SK-N-SH treated with all-trans-retinoic acid at 6 μM for 48 hours (cell line): ENCODE measurements at regions not wholly inside any gene's neighbourhood (a gene's known extent, or its start where the extent isn't known, plus 50 kb on each side); places are given as distances from the start of the nearest gene placed in this dataset.

ENCODE experiments used
- ATAC-seq: fragments of 200-7000 bp; cut with Tn5 transposase; 3 replicates; pipeline ENCODE4 v1.9.1; 2020; ENCODE audit warnings: mild to moderate bottlenecking, moderate library complexity
- ARNTL ChIP-seq: fragments of 450-650 bp; formaldehyde crosslinking; IDR thresholded peaks from 2 replicates; pipeline ENCODE4 v1.5.0; 2020; ENCODE audit warnings: low read depth, mild to moderate bottlenecking, moderate library complexity, borderline replicate concordance
- BACH2 ChIP-seq: fragments of 250-450 bp; sonication (Bioruptor Pico); IDR thresholded peaks from 2 replicates; pipeline ENCODE4 v1.9.0; 2021; ENCODE audit warnings: mild to moderate bottlenecking, borderline replicate concordance
- CREB5 ChIP-seq: fragments of 250-450 bp; sonication (Bioruptor Pico); IDR thresholded peaks from 2 replicates; pipeline ENCODE4 v1.5.1; 2020; ENCODE audit warnings: low read depth, mild to moderate bottlenecking, moderate library complexity
- CSDC2 ChIP-seq: fragments of 250-450 bp; sonication (Bioruptor Pico); IDR thresholded peaks from 2 replicates; pipeline ENCODE4 v1.5.0; 2020; ENCODE audit warnings: mild to moderate bottlenecking, moderate library complexity
- CSRNP3 ChIP-seq: fragments of 250-450 bp; sonication (Bioruptor Pico); IDR thresholded peaks from 2 replicates; pipeline ENCODE4 v1.5.1; 2021; ENCODE audit warnings: mild to moderate bottlenecking, moderate library complexity
- ESRRG ChIP-seq: fragments of 250-450 bp; sonication (Bioruptor Pico); IDR thresholded peaks from 2 replicates; pipeline ENCODE4 v1.6.1; 2021; ENCODE audit warnings: mild to moderate bottlenecking
- GLIS3 ChIP-seq: fragments of 250-450 bp; sonication (Bioruptor Pico); IDR thresholded peaks from 2 replicates; pipeline ENCODE4 v1.5.0; 2020; ENCODE audit warnings: mild to moderate bottlenecking, moderate library complexity
- ISL1 ChIP-seq: fragments of 250-450 bp; sonication (Bioruptor Pico); IDR thresholded peaks from 2 replicates; pipeline ENCODE4 v2.1.2; 2022; ENCODE audit warnings: mild to moderate bottlenecking, moderate library complexity
- OSR1 ChIP-seq: fragments of 250-450 bp; sonication (Bioruptor Pico); IDR thresholded peaks from 2 replicates; pipeline ENCODE4 v1.8.0; 2022; ENCODE audit warnings: moderate library complexity, mild to moderate bottlenecking, inconsistent platforms
- POU6F1 ChIP-seq: fragments of 250-450 bp; sonication (Bioruptor Pico); IDR thresholded peaks from 2 replicates; pipeline ENCODE4 v1.8.0; 2021; ENCODE audit warnings: low read depth, mild to moderate bottlenecking, moderate library complexity, borderline replicate concordance
- PPARA ChIP-seq: fragments of 250-450 bp; sonication (Bioruptor Pico); IDR thresholded peaks from 2 replicates; pipeline ENCODE4 v1.5.0; 2020; ENCODE audit warnings: mild to moderate bottlenecking, borderline replicate concordance
- RARB ChIP-seq: fragments of 250-450 bp; sonication (Bioruptor Pico); IDR thresholded peaks from 2 replicates; pipeline ENCODE4 v1.8.0; 2021; ENCODE audit warnings: mild to moderate bottlenecking, moderate library complexity
- SNAI2 ChIP-seq: fragments of 250-450 bp; sonication (Bioruptor Pico); IDR thresholded peaks from 2 replicates; pipeline ENCODE4 v1.5.0; 2020; ENCODE audit warnings: mild to moderate bottlenecking, moderate library complexity
- TCF4 ChIP-seq: fragments of 250-450 bp; sonication (Bioruptor Pico); IDR thresholded peaks from 2 replicates; pipeline ENCODE4 v1.8.0; 2021; ENCODE audit warnings: mild to moderate bottlenecking, moderate library complexity, borderline replicate concordance
- TOX ChIP-seq: fragments of 250-450 bp; sonication (Bioruptor Pico); IDR thresholded peaks from 2 replicates; pipeline ENCODE4 v1.8.0; 2021; ENCODE audit warnings: mild to moderate bottlenecking, moderate library complexity, borderline replicate concordance
- TSHZ2 ChIP-seq: fragments of 250-450 bp; sonication (Bioruptor Pico); IDR thresholded peaks from 2 replicates; pipeline ENCODE4 v1.5.0; 2020; ENCODE audit warnings: mild to moderate bottlenecking, moderate library complexity
- ZC3H10 ChIP-seq: fragments of 250-450 bp; sonication (Bioruptor Pico); IDR thresholded peaks from 2 replicates; pipeline ENCODE4 v1.5.1; 2021; ENCODE audit warnings: mild to moderate bottlenecking, moderate library complexity
- ZFP3 ChIP-seq: fragments of 250-450 bp; sonication (Bioruptor Pico); IDR thresholded peaks from 2 replicates; pipeline ENCODE4 v1.5.0; 2020; ENCODE audit warnings: mild to moderate bottlenecking, moderate library complexity
- ZFP30 ChIP-seq: fragments of 450-650 bp; formaldehyde crosslinking; IDR thresholded peaks from 2 replicates; pipeline ENCODE4 v1.5.0; 2022; ENCODE audit warnings: mild to moderate bottlenecking, moderate library complexity
- ZNF565 ChIP-seq: fragments of 450-650 bp; formaldehyde crosslinking; conservative IDR thresholded peaks from 2 replicates; pipeline ENCODE4 v1.5.0; 2020; ENCODE audit warnings: low read depth, mild to moderate bottlenecking, moderate library complexity
- ZNF70 ChIP-seq: fragments of 450-650 bp; formaldehyde crosslinking; IDR thresholded peaks from 2 replicates; pipeline ENCODE4 v1.5.0; 2020; ENCODE audit warnings: mild to moderate bottlenecking, moderate library complexity
- ZNF8 ChIP-seq: fragments of 450-650 bp; formaldehyde crosslinking; IDR thresholded peaks from 2 replicates; pipeline ENCODE4 v1.5.0; 2020; ENCODE audit warnings: mild to moderate bottlenecking, moderate library complexity

- TF ChIP-seq TCF4 (CRISPR knock-in tag) (no peak), ARNTL (no peak), ESRRG (CRISPR knock-in tag) (no peak), PPARA (CRISPR knock-in tag) (no peak), OSR1 (CRISPR knock-in tag) (no peak), ZFP3 (no peak), SNAI2 (no peak), BACH2 (CRISPR knock-in tag) (no peak), ZNF8 (CRISPR knock-in tag) (no peak), ZNF565 (CRISPR knock-in tag) (no peak), CREB5 (CRISPR knock-in tag) (no peak), ZNF70 (CRISPR knock-in tag) (no peak), TOX (no peak)
- no peak for ATAC-seq
Measured at GRCh38 chr21:33123374-33124123, 53.6 kb downstream of the OLIG1 start.

- ATAC-seq = no peak
- TF ChIP-seq POU6F1 (CRISPR knock-in tag) (no peak), BACH2 (CRISPR knock-in tag) (no peak), ARNTL (no peak), GLIS3 (CRISPR knock-in tag) (no peak), TCF4 (CRISPR knock-in tag) (no peak), PPARA (CRISPR knock-in tag) (no peak), CSRNP3 (CRISPR knock-in tag) (no peak), ZNF70 (CRISPR knock-in tag) (no peak), RARB (no peak), CSDC2 (no peak), SNAI2 (no peak), ZNF565 (CRISPR knock-in tag) (no peak), ISL1 (CRISPR knock-in tag) (no peak), TSHZ2 (CRISPR knock-in tag) (no peak), TOX (no peak), CREB5 (CRISPR knock-in tag) (no peak), ZFP30 (no peak), ZC3H10 (CRISPR knock-in tag) (no peak)
Measured at GRCh38 chr21:33124889-33125288, 54.9 kb downstream of the OLIG1 start.
